ENCODE measurements at regions not wholly inside any gene's neighbourhood (a gene's known extent, or its start where the extent isn't known, plus 50 kb on each side); places are given as distances from the start of the nearest gene placed in this dataset.

GRCh38 chr11:121777056-121777455, 324.3 kb upstream of the SORL1-AS1 start:
- no peak for DNase-seq

- DNase-seq: no peak
Measured at GRCh38 chr11:121775276-121775675, 322.5 kb upstream of the SORL1-AS1 start.

GRCh38 chr11:121773076-121773475, 320.3 kb upstream of the SORL1-AS1 start:
- DNase-seq: no peak

GRCh38 chr11:121770939-121771595, 318.3 kb upstream of the SORL1-AS1 start:
- no peak for DNase-seq

GRCh38 chr11:121769191-121769590, 316.4 kb upstream of the SORL1-AS1 start:
- no peak for DNase-seq

GRCh38 chr11:121767433-121767832, 314.7 kb upstream of the SORL1-AS1 start:
- no peak for DNase-seq

GRCh38 chr11:121766991-121767390, 314.2 kb upstream of the SORL1-AS1 start:
- no peak for DNase-seq

- DNase-seq: no peak
Measured at GRCh38 chr11:121766166-121766565, 313.4 kb upstream of the SORL1-AS1 start.

GRCh38 chr11:121763526-121763925, 310.8 kb upstream of the SORL1-AS1 start:
- no peak for DNase-seq

- DNase-seq: no peak
Measured at GRCh38 chr11:121762820-121763219, 310.1 kb upstream of the SORL1-AS1 start.

- DNase-seq: no peak
Measured at GRCh38 chr11:121761186-121761585, 308.4 kb upstream of the SORL1-AS1 start.

- DNase-seq: no peak
Measured at GRCh38 chr11:121757480-121758125, 304.8 kb upstream of the SORL1-AS1 start.

GRCh38 chr11:121755906-121756305, 303.1 kb upstream of the SORL1-AS1 start:
- no peak for DNase-seq

GRCh38 chr11:121755191-121755590, 302.4 kb upstream of the SORL1-AS1 start:
- no peak for DNase-seq

GRCh38 chr11:121754598-121754997, 301.8 kb upstream of the SORL1-AS1 start:
- no peak for DNase-seq

- no peak for DNase-seq
Measured at GRCh38 chr11:121749691-121750090, 296.9 kb upstream of the SORL1-AS1 start.

- DNase-seq: no peak
Measured at GRCh38 chr11:121748068-121748467, 295.3 kb upstream of the SORL1-AS1 start.

- DNase-seq: no peak
Measured at GRCh38 chr11:121743285-121743684, 290.5 kb upstream of the SORL1-AS1 start.

- DNase-seq: no peak
Measured at GRCh38 chr11:121741761-121742361, 289.1 kb upstream of the SORL1-AS1 start.

GRCh38 chr11:121741351-121741760, 288.6 kb upstream of the SORL1-AS1 start:
- no peak for DNase-seq

GRCh38 chr11:121740902-121741301, 288.1 kb upstream of the SORL1-AS1 start:
- no peak for DNase-seq

- DNase-seq: no peak
Measured at GRCh38 chr11:121733858-121734257, 281.1 kb upstream of the SORL1-AS1 start.

GRCh38 chr11:121727942-121728341, 275.2 kb upstream of the SORL1-AS1 start:
- no peak for DNase-seq

- DNase-seq: no peak
Measured at GRCh38 chr11:121723246-121723741, 270.5 kb upstream of the SORL1-AS1 start.

All from islet precursor cell (in vitro differentiated cells).